HG03442 (cell line): ENCODE measurements at regions not wholly inside any gene's neighbourhood (a gene's known extent, or its start where the extent isn't known, plus 50 kb on each side); places are given as distances from the start of the nearest gene placed in this dataset.
"Not testable (repeated sequence)": the region's sequence is repeated elsewhere in the genome, so short reads cannot be mapped to it uniquely, and the experiment has no call there.

Experiments
- ATAC-seq: cut with Tn5 transposase; IDR thresholded peaks from one replicate; pipeline ENCODE4 v1.9.1; 2021; ENCODE audit warnings: mild to moderate bottlenecking, moderate library complexity; ENCODE audit not compliant: unreplicated experiment

DNA sequence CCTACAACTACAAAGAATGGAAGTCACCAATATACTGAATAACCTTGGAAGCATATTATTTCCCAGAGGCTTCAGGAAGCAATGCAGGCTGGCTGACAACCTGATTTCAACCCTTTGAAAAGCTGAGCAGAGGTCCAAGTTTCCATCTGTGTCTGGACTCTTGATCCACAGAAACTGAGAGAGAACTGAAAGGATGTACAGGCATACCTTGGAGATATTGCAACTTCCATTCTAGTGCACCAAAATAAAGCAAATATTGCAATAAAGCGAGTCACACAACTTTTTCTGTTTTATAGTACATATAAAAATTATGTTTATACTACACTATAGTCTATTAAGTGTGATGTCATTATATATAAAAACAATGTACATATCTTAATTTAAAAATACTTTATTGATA is 85.3 kb downstream of the TYW3 start:
- no peak for ATAC-seq

- no peak for ATAC-seq
Observed at GRCh38 chr1:74818661-74819456, 85.9 kb downstream of the TYW3 start.

DNA sequence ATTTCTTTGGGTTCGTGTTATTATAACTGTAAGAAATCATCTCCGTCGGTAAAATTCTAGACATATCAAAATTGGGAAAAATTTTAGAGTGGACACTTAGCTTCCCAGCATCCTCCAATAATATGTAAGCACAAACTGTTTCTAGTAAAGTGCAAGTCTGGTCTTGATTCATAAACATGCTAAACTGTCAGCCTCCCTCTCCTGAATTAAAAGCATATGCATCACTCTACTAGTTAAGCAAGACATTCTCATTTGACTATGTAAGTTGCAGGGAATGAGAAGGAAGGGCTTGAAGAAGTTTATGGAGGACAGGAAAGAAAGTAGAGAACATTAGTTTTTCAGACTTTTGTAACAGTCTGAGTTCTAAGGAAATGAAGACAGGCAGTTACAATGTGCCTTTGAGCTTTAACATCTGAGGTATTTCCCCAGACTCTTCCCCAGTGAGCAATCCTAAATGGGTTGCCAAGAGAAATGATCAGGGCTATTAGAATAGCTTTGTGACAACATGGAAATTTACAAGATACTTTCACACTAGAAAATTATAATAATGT is 90.0 kb downstream of the TYW3 start:
- ATAC-seq, result no peak

DNA sequence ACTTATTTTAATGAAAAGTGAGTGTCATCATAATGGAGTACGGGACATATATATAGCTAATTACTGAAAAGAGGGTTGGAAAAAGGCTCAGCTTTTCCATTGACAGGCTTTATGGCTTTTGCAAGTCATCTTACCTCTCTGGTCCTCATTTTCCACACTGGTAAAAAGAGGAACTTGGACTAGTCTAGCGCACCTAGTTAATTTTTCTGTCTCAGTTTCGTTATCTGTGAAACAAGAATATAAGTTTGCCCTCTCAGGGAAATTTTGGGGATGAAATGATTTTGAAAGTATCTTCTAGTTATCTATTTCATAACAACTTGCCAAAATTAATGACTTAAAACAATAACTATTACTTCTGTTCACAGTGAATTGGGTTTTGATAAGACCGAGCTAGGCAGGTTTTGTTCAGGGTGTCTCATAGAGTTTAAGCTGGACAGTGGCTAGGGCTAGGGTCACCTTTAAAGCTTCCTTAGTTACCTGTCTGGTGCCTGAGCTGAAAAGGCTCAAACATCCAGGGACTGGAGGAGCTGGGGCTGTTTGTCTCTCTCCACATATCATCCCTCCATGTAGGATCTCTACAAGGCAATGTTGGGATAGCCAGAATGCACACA is 91.7 kb downstream of the TYW3 start:
- peak; percentile 90 for ATAC-seq

GRCh38 chr1:74830766-74831165 is 97.8 kb downstream of the TYW3 start:
- ATAC-seq, result no peak

DNA sequence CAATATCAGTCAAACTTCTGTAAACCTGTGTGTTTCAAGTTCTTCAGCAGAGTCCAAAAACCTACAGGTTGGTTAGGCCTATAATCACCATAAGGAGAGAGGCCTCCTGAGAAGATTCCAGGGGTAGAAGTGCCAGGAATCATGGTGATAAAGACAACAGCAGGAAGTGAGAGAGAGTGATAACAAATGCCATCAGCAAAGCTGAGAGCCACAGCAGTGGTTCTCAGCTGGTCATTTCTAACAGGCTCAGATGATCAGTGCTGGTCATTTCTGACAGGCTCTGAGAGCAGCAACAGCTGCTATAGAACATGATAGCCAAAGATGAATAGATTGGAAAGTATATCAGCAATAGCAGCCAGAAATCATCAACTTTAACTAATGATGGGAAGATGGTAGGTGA is 101.3 kb downstream of the TYW3 start:
- ATAC-seq, result no peak

DNA sequence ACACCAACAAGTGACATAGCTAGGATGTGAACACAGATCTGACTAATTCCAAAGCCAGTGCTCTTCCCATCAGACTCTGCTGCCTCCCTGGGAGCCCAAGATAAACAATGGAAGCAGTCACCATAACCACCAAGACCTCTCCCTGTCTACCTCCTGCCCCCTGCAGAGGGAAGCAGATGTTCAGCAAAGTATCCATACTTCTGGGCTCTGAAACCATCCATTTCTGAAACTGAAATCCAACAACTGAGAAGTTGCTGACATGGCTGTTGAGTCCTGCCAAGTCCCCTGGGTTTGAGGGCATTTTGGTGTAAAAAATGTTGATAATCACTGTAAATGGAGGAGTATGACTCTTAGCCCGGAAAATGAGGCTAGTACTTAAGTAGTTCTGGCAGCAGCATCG is 102.1 kb downstream of the TYW3 start:
- no peak for ATAC-seq

DNA sequence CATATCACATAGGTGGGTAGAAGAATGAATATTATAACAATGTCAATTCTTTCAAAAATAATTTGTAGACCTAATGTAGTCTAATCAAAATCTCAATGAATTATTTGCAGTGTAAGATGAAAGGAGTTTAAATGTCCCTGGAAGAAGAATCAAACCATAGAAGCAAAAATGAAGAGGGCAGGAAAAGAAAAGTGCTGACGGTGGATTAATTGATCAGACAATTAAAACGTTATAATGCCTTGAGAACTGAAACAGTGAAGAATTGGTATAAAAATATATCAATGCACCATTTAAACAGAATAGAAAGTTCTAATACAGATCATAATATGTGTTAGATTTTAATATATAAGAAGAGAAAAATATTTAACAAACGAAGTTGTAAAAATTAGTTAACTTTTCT is 109.8 kb downstream of the TYW3 start:
- no peak for ATAC-seq

- no peak for ATAC-seq
Observed at GRCh38 chr1:74847715-74848114, 114.8 kb downstream of the TYW3 start.

- no peak for ATAC-seq
Observed at GRCh38 chr1:74853756-74854155, 120.8 kb downstream of the TYW3 start.

DNA sequence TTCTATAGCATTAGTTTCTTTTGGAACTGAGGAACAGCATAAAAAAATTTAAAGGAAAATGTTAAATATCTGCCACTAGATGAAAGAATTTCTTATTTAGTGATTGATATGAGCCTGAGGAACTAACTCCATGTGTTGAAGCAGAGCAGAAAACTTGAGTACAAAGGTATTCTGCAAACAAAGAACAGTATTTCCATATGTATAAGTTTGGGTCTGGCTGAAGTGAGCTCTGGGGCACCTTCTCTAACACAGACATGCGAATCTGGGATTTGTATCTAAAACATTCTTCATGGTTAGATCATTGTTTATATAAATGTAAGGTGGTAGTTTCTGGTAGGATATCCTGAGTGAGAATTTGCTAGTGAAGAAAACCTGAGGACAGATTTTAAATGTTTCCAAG is 123.2 kb downstream of the TYW3 start:
- no peak for ATAC-seq

DNA sequence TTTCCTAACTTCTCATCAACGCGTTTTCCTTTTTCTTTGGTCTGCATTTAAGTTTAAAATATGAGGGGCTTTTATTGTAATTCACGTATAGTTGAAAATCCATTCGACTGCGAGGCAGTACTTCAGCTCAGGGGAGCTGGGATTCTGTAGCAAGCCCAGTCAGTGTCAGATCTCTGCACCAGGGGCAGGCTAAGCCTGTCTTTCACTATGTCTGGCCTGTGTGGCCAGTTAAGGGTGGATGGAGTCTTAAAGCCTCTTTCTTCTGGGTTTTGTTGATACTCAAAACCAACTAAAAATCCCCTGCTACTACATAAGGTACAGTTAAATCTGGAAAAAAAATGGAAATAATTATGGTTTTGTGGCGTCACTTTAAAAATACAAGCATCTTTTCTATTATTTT is 124.7 kb downstream of the TYW3 start:
- peak; percentile 34 for ATAC-seq

- peak; percentile 83 for ATAC-seq
Observed at GRCh38 chr1:74858136-74858535, 125.2 kb downstream of the TYW3 start.

DNA sequence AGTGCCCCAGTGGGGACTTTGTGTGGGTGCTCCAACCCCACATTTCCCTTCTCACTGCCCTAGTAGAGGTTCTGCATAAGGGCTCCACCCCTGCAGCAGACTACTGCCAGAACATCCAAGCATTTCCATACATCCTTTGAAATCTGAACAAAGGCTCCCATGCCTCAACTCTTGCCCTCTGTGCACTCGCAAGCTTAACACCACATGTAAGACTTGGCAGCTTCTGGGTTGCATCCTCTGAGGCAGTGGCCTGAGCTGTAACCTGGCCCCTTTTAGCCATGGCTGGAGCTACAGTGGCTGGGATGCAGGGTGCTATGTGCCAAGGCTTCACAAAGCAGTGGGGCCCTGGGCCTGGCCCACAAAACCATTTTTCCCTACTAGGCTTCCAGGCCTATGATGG is 128.9 kb downstream of the TYW3 start:
- ATAC-seq, result no peak

DNA sequence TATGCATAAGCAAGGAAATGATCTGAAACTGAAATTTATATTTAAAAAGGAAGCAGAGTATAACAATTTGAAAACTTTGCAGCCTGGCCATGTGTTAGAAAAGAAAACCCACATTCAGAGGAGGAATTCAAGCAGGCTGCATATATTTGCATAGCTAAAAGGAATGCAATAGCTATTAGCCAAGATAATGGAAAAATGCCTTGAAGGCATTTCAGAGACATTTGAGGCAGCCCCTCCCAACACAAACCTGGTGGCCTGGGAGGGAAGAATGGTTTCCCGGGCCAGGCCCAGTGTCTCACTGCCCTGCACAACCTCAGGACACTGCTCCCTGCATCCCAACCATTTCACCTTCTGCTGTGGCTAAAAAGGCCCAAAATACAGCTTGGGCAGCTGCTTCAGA is 136.8 kb downstream of the TYW3 start:
- ATAC-seq, result no peak

- not testable (repeated sequence) for ATAC-seq
Observed at GRCh38 chr1:74877366-74877765, 144.4 kb downstream of the TYW3 start.

GRCh38 chr1:74895411-74895810 is 162.5 kb downstream of the TYW3 start:
- no peak for ATAC-seq

DNA sequence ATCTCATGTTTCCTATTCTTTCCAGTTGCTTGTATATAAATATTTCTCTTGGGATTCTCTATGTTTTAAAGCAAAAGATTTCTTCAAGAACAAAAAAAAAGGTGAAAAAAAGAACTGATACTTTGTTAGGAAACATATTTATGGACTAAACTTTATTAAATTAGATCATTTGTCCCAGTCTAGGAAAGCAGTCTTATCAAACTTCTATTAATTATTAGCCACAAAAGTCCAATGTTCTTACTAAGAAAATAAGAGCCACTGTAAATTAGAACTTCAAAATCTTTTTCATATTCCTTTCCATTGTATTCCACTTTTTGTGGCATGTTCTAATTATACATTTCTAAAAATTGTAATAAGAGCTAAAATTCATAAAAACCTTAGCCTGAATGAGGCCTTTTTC is 175.2 kb downstream of the TYW3 start:
- no peak for ATAC-seq

- no peak for ATAC-seq
Observed at GRCh38 chr1:74908797-74909196, 175.8 kb downstream of the TYW3 start.

DNA sequence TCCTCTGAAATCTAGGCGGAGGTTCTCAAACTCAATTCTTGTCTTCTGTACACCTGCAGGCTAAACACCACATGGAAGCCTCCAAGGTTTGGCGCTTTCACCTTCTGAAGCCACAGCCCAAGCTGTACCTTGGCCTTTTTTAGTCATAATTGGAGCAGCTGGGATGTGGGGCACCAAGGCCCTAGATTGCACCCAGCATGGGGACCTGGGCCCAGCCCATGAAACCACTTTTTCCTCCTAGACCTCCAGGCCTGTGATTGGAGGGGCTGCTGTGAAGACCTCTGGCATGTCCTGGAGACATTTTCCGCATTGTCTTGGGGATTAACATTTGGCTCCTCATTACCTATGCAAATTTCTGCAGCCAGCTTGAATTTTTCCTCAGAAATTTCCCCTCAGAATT is 181.0 kb downstream of the TYW3 start:
- no peak for ATAC-seq

DNA sequence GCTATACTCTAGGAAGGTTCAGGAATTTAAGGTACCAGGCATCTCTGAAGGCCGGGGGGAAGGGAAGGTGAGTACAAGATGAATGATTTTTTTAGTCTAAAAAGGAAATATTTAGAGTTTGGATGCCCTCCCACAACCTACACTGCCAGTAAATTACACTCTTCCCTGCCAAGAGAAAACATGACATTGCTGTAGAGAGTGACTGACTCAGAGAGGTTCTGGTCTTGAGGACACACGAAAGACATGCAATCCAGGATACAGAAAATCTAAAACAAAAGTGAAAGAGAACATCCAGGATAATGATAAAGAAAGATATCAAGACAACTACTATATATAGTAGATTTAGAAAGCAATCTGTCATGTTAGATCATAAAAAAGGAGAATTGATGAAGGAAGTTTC is 200.5 kb downstream of the TYW3 start:
- no peak for ATAC-seq

DNA sequence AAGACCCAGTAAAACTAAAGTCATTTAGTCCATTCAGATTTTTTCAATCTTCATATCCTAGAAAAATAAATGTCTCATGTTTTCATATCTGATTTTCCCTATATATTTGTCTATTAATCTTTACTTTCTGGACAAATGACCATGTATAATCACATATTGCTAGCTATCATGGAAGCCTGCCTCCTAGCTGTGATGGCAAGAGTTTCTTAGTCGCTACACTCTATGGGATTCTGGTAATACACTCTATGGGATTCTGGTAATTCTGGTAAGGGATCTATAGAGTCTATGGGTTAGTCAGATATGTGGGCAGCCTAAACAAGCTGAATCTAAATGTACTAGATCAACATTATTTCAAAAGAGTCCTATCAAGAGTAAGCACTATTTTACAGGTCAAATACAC is 198.7 kb upstream of the LHX8 start:
- ATAC-seq, result no peak
